ENCODE measurements at regions not wholly inside any gene's neighbourhood (a gene's known extent, or its start where the extent isn't known, plus 50 kb on each side); places are given as distances from the start of the nearest gene placed in this dataset.

- Histone ChIP-seq H3K79me2 (ENCODE audit: insufficient read depth, low read length) (no peaks in the 10 kb centered on the region), H3K4me3 (ENCODE audit: insufficient read depth, low read length) (no peak overlapping the region), H3K27me3 (ENCODE audit: insufficient read depth, low read length) (no peaks in the 10 kb centered on the region), H4K20me1 (ENCODE audit: insufficient read depth, low read length) (no peaks in the 10 kb centered on the region), H3K4me2 (ENCODE audit: insufficient read depth, low read length) (no peak overlapping the region), H3K9me3 (ENCODE audit: low read depth, low read length) (no peaks in the 10 kb centered on the region), H3K4me1 (ENCODE audit: insufficient read depth, low read length) (no peaks in the 10 kb centered on the region), H3K27ac (ENCODE audit: low read depth, low read length) (no peak overlapping the region), H2AFZ (ENCODE audit: low read length) (no peak overlapping the region), H3K36me3 (ENCODE audit: insufficient read depth, low read length) (no peaks in the 10 kb centered on the region)
- TF ChIP-seq CTCF (IDR thresholded peaks at IDR 0.05; ENCODE audit: extremely low read depth, low read depth, low read length): no peak
- no peak for DNase-seq (ENCODE audit: insufficient read length, low spot score, missing footprints)
Observed at GRCh38 chr3:181660337-181660736, 51.4 kb upstream of the SOX2 start.

DNA sequence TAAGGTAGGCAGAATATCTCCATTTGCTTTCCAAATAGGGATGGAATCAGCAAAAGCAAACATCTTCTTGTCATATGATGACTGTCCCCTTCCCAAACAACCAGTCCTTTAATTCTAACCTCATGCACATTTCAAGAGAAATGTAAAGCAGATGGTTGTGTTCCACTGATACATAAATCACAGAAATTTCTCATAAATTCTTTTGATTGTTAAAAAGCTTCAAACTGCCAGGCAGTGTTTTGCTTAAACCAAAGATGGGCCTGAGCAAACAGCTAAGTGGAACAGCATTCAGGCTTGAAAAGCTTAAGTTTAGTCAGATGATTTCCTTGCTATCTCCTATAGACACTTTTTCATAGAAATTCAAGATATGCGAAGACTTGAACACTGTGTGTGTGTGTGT, 74.3 kb upstream of the SOX2 start:
- Histone ChIP-seq H3K4me1 (ENCODE audit: insufficient read depth, low read length) (no peaks in the 10 kb centered on the region), H2AFZ (ENCODE audit: low read length) (peak overlapping the region; percentile 15), H3K4me3 (ENCODE audit: insufficient read depth, low read length) (no peak overlapping the region), H3K79me2 (ENCODE audit: insufficient read depth, low read length) (no peaks in the 10 kb centered on the region), H3K27ac (ENCODE audit: low read depth, low read length) (no peak overlapping the region), H3K36me3 (ENCODE audit: insufficient read depth, low read length) (no peaks in the 10 kb centered on the region), H3K4me2 (ENCODE audit: insufficient read depth, low read length) (no peak overlapping the region), H3K9me3 (ENCODE audit: low read depth, low read length) (no peaks in the 10 kb centered on the region), H4K20me1 (ENCODE audit: insufficient read depth, low read length) (no peaks in the 10 kb centered on the region), H3K27me3 (ENCODE audit: insufficient read depth, low read length) (no peaks in the 10 kb centered on the region)
- DNase-seq (ENCODE audit: insufficient read length, low spot score, missing footprints): no peak
- TF ChIP-seq CTCF (IDR thresholded peaks at IDR 0.05; ENCODE audit: extremely low read depth, low read depth, low read length): no peak

- no peaks in the 10 kb centered on the region for H3K27me3 ChIP-seq (ENCODE audit: insufficient read depth, low read length)
- no peaks in the 10 kb centered on the region for H4K20me1 ChIP-seq (ENCODE audit: insufficient read depth, low read length)
- TF ChIP-seq CTCF (IDR thresholded peaks at IDR 0.05; ENCODE audit: extremely low read depth, low read depth, low read length): no peak
- no peak overlapping the region for H3K27ac ChIP-seq (ENCODE audit: low read depth, low read length)
- H3K4me2 ChIP-seq (ENCODE audit: insufficient read depth, low read length): no peak overlapping the region
- no peaks in the 10 kb centered on the region for H3K36me3 ChIP-seq (ENCODE audit: insufficient read depth, low read length)
- no peak overlapping the region for H2AFZ ChIP-seq (ENCODE audit: low read length)
- no peak overlapping the region for H3K4me3 ChIP-seq (ENCODE audit: insufficient read depth, low read length)
- no peaks in the 10 kb centered on the region for H3K9me3 ChIP-seq (ENCODE audit: low read depth, low read length)
- H3K79me2 ChIP-seq (ENCODE audit: insufficient read depth, low read length): no peaks in the 10 kb centered on the region
- DNase-seq (ENCODE audit: insufficient read length, low spot score, missing footprints): no peak
- H3K4me1 ChIP-seq (ENCODE audit: insufficient read depth, low read length): no peaks in the 10 kb centered on the region
Observed at GRCh38 chr3:181637056-181637455, 74.7 kb upstream of the SOX2 start.

DNA sequence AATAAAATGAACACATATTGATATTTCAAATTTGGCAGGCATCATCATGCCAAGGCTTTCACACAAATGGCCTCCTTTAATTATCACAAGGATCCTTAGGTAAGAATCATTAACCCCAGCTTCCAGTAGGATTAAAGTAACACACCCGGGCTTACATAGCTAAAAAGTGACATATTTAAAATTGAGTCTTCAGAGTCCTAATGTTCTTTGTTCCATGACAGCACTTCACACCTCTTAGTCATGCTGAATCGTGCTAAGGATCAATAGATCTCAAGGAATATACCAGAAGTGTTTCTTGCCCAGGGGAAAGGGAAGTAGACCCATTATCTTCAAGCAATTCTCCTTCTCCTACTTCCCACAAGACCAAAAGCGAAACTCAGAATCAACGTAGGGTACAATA, 76.6 kb upstream of the SOX2 start:
- no peaks in the 10 kb centered on the region for H3K36me3 ChIP-seq (ENCODE audit: insufficient read depth, low read length)
- peaks cover 9% of the 10 kb centered on the region for H3K4me1 ChIP-seq (ENCODE audit: insufficient read depth, low read length)
- H3K4me3 ChIP-seq (ENCODE audit: insufficient read depth, low read length): no peak overlapping the region
- no peaks in the 10 kb centered on the region for H3K79me2 ChIP-seq (ENCODE audit: insufficient read depth, low read length)
- no peaks in the 10 kb centered on the region for H3K27me3 ChIP-seq (ENCODE audit: insufficient read depth, low read length)
- no peak overlapping the region for H2AFZ ChIP-seq (ENCODE audit: low read length)
- H3K27ac ChIP-seq (ENCODE audit: low read depth, low read length): no peak overlapping the region
- no peaks in the 10 kb centered on the region for H3K9me3 ChIP-seq (ENCODE audit: low read depth, low read length)
- TF ChIP-seq CTCF (IDR thresholded peaks at IDR 0.05; ENCODE audit: extremely low read depth, low read depth, low read length): no peak
- no peaks in the 10 kb centered on the region for H4K20me1 ChIP-seq (ENCODE audit: insufficient read depth, low read length)
- no peak for DNase-seq (ENCODE audit: insufficient read length, low spot score, missing footprints)
- no peak overlapping the region for H3K4me2 ChIP-seq (ENCODE audit: insufficient read depth, low read length)

All from osteoblast (primary cell).